ENCODE measurements at regions not wholly inside any gene's neighbourhood (a gene's known extent, or its start where the extent isn't known, plus 50 kb on each side); places are given as distances from the start of the nearest gene placed in this dataset.

GRCh38 chr6:9439621-9440330 lies 975.1 kb downstream of the TFAP2A start:
- Mint-ChIP-seq H3K4me3 (no peak overlapping the region), H3K27ac (no peak overlapping the region), H3K4me1 (no peaks in the 10 kb centered on the region), H3K36me3 (no peaks in the 10 kb centered on the region), H3K27me3 (no peaks in the 10 kb centered on the region), H3K9me3 (peaks cover 4% of the 10 kb centered on the region)
- DNase-seq = no peak
- CTCF ChIA-PET = no interaction called here

DNA sequence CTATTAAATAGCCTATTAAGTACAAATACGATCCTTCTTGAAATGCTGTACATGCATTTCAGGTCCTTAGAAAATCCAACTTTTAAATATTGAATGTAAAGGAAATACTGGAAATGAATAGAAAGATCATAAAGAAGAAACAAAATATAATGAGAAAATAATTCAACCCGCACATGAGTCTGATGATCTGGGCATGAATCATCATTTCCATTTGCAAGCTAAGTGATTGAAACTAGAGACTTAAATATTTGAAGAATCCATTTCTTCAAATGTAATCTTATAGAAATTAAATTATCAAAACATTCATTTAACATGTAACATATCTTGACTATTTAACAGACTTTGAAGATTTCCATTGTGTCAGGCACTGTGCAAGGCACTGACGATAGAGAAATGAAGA lies 977.0 kb downstream of the TFAP2A start:
- Mint-ChIP-seq H3K27me3 (no peaks in the 10 kb centered on the region), H3K36me3 (no peaks in the 10 kb centered on the region), H3K9me3 (no peaks in the 10 kb centered on the region), H3K4me3 (no peak overlapping the region), H3K4me1 (no peaks in the 10 kb centered on the region), H3K27ac (no peak overlapping the region)
- CTCF ChIA-PET = no interaction called here
- no peak for DNase-seq

- H3K4me1 Mint-ChIP-seq = no peaks in the 10 kb centered on the region
- no peak overlapping the region for H3K27ac Mint-ChIP-seq
- H3K27me3 Mint-ChIP-seq = no peaks in the 10 kb centered on the region
- CTCF ChIA-PET = no interaction called here
- H3K4me3 Mint-ChIP-seq = no peak overlapping the region
- DNase-seq = no peak
- no peaks in the 10 kb centered on the region for H3K36me3 Mint-ChIP-seq
- no peaks in the 10 kb centered on the region for H3K9me3 Mint-ChIP-seq
Observed at GRCh38 chr6:9435281-9435680, 979.6 kb downstream of the TFAP2A start.

DNA sequence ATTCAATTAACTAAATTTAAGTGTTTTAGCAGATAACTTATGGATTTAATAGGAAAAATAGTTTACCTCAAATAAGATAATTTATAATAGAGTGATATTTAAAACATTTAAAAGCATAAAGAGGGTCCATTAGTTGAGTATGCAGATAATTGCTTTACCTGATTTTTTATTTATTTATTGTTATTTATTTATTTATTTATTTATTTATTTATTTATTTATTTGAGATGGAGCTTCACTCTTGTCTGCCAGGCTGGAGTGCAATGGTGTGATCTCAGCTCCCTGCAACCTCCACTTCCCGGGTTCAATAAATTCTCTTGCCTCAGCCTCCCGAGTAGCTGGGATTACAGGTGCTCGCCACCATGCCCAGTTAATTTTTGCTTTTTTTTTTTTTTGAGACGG lies 982.9 kb downstream of the TFAP2A start:
- Mint-ChIP-seq H3K36me3 (no peaks in the 10 kb centered on the region), H3K4me1 (no peaks in the 10 kb centered on the region), H3K4me3 (no peak overlapping the region), H3K27ac (no peak overlapping the region), H3K27me3 (no peaks in the 10 kb centered on the region), H3K9me3 (no peaks in the 10 kb centered on the region)
- CTCF ChIA-PET = no interaction called here
- DNase-seq = no peak

GRCh38 chr6:9428421-9429172 lies 986.3 kb downstream of the TFAP2A start:
- no peaks in the 10 kb centered on the region for H3K27me3 Mint-ChIP-seq
- H3K9me3 Mint-ChIP-seq = no peaks in the 10 kb centered on the region
- H3K4me1 Mint-ChIP-seq = no peaks in the 10 kb centered on the region
- CTCF ChIA-PET = no interaction called here
- DNase-seq = no peak
- H3K27ac Mint-ChIP-seq = no peak overlapping the region
- no peaks in the 10 kb centered on the region for H3K36me3 Mint-ChIP-seq
- H3K4me3 Mint-ChIP-seq = no peak overlapping the region

DNA sequence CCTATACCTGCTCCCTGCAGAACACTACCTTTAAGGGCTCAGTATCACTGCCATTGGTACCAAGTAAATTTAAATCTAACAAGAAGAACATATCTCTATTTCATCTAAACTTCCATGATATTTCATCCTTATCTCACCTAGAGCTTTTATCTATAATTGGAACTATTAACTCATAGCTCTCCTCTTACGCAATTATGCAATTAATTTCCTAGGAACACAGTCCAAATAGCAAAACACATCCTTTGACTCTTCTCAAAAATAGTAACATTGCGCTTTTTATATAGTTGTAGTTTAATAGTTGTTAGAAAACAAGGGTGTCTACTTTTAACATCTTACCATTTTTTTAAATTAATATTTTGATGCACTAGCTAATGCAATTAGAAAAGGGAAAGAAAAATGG lies 986.8 kb upstream of the SLC35B3 start:
- no peaks in the 10 kb centered on the region for H3K4me1 Mint-ChIP-seq
- DNase-seq = no peak
- no peaks in the 10 kb centered on the region for H3K9me3 Mint-ChIP-seq
- H3K4me3 Mint-ChIP-seq = no peak overlapping the region
- no peaks in the 10 kb centered on the region for H3K27me3 Mint-ChIP-seq
- no peaks in the 10 kb centered on the region for H3K36me3 Mint-ChIP-seq
- CTCF ChIA-PET = no interaction called here
- no peak overlapping the region for H3K27ac Mint-ChIP-seq

GRCh38 chr6:9420316-9421015 lies 985.1 kb upstream of the SLC35B3 start:
- no peak overlapping the region for H3K27ac Mint-ChIP-seq
- H3K9me3 Mint-ChIP-seq = no peaks in the 10 kb centered on the region
- H3K27me3 Mint-ChIP-seq = no peaks in the 10 kb centered on the region
- no peaks in the 10 kb centered on the region for H3K4me1 Mint-ChIP-seq
- CTCF ChIA-PET = no interaction called here
- H3K4me3 Mint-ChIP-seq = no peak overlapping the region
- no peak for DNase-seq
- no peaks in the 10 kb centered on the region for H3K36me3 Mint-ChIP-seq

DNA sequence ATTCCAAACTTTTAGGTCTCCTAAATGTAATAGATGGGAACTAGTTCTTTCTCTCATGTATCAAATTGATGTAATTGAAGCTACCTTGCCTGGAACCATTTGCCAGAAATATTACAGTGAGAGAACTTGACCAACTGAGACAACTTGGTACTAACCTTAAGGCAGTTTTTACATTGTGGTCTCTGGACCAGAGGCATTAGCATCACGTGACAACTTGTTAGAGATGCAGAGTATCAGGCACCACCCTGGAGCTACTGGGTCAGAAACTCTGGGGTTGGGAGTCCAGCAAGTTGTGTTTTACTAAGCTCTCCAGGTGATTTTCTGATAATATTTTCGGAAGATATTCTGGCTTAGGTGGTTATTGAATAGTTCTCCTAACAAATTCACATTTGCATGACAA lies 982.1 kb upstream of the SLC35B3 start:
- no peak overlapping the region for H3K27ac Mint-ChIP-seq
- DNase-seq = no peak
- no peaks in the 10 kb centered on the region for H3K36me3 Mint-ChIP-seq
- CTCF ChIA-PET = no interaction called here
- H3K27me3 Mint-ChIP-seq = no peaks in the 10 kb centered on the region
- H3K9me3 Mint-ChIP-seq = no peaks in the 10 kb centered on the region
- no peak overlapping the region for H3K4me3 Mint-ChIP-seq
- H3K4me1 Mint-ChIP-seq = no peaks in the 10 kb centered on the region

GRCh38 chr6:9412951-9413559 lies 977.7 kb upstream of the SLC35B3 start:
- Mint-ChIP-seq H3K36me3 (no peaks in the 10 kb centered on the region), H3K27ac (no peak overlapping the region), H3K9me3 (no peaks in the 10 kb centered on the region), H3K4me3 (no peak overlapping the region), H3K27me3 (no peaks in the 10 kb centered on the region), H3K4me1 (no peaks in the 10 kb centered on the region)
- DNase-seq = no peak
- CTCF ChIA-PET = interaction anchor here (0.8 kb wide), 1 partner anchor 42 kb away, joined by 3 read pairs; no protein-coding TSS in a partner anchor

- peaks cover 1% of the 10 kb centered on the region for H3K9me3 Mint-ChIP-seq
- no peak overlapping the region for H3K27ac Mint-ChIP-seq
- H3K4me1 Mint-ChIP-seq = no peaks in the 10 kb centered on the region
- DNase-seq = no peak
- H3K36me3 Mint-ChIP-seq = no peaks in the 10 kb centered on the region
- H3K4me3 Mint-ChIP-seq = no peak overlapping the region
- H3K27me3 Mint-ChIP-seq = no peaks in the 10 kb centered on the region
- CTCF ChIA-PET = no interaction called here
Observed at GRCh38 chr6:9409126-9409525, 973.8 kb upstream of the SLC35B3 start.

- Mint-ChIP-seq H3K9me3 (peaks cover 1% of the 10 kb centered on the region), H3K27ac (no peak overlapping the region), H3K4me3 (no peak overlapping the region), H3K36me3 (no peaks in the 10 kb centered on the region), H3K4me1 (no peaks in the 10 kb centered on the region), H3K27me3 (no peaks in the 10 kb centered on the region)
- CTCF ChIA-PET = no interaction called here
- no peak for DNase-seq
Observed at GRCh38 chr6:9408402-9409117, 973.2 kb upstream of the SLC35B3 start.

DNA sequence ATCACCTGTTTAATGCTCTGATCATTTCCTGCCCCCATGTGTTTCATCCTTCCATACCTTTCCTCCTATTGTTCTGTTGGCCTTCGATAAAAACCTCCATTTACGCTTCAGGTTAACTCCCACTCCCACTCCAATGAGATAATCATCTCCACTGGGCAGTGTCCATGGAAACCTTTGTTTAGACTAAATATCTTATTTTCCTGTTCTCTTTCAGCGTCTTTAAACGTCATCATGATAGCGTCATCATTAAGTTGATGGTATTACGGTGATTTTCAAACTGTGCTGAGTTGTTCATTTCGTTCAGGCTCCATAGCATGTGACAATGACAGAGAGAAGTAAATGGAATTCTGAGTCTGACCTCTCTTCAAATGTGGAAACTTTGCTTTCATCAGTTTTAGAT lies 970.5 kb upstream of the SLC35B3 start:
- Mint-ChIP-seq H3K27me3 (no peaks in the 10 kb centered on the region), H3K27ac (no peak overlapping the region), H3K4me3 (no peak overlapping the region), H3K36me3 (no peaks in the 10 kb centered on the region), H3K4me1 (no peaks in the 10 kb centered on the region), H3K9me3 (peaks cover 1% of the 10 kb centered on the region)
- no peak for DNase-seq
- CTCF ChIA-PET = no interaction called here

- Mint-ChIP-seq H3K4me3 (no peak overlapping the region), H3K9me3 (peaks cover 1% of the 10 kb centered on the region), H3K4me1 (no peaks in the 10 kb centered on the region), H3K27me3 (no peaks in the 10 kb centered on the region), H3K27ac (no peak overlapping the region), H3K36me3 (no peaks in the 10 kb centered on the region)
- DNase-seq = no peak
- CTCF ChIA-PET = no interaction called here
Observed at GRCh38 chr6:9405369-9405768, 970.0 kb upstream of the SLC35B3 start.
